Liver (tissue), 7 donors: ENCODE measurements at regions not wholly inside any gene's neighbourhood (a gene's known extent, or its start where the extent isn't known, plus 50 kb on each side); places are given as distances from the start of the nearest gene placed in this dataset.
"Not testable (repeated sequence)": the region's sequence is repeated elsewhere in the genome, so short reads cannot be mapped to it uniquely, and the experiment has no call there.

Source experiments
- DNase-seq: peaks from one replicate; pipeline ENCODE4 v3.0.0-alpha.2; 2017; ENCODE audit warnings: low spot score
- H3K27ac ChIP-seq, 2 donors: one replicate each; pipeline ENCODE4 v1.7.0; 2013; ENCODE audit warnings: inconsistent platforms in 2 of 2, low read length in 2 of 2, control low read depth in 1 of 2, low read depth in 1 of 2, mild to moderate bottlenecking in 1 of 2
- H3K27me3 ChIP-seq, 4 donors: one replicate each; pipeline versions ENCODE4 v1.6.1 to v1.7.0; 2013; ENCODE audit warnings: low read length in 3 of 4, inconsistent platforms in 1 of 4, mild to moderate bottlenecking in 1 of 4, moderate library complexity in 1 of 4; ENCODE audit not compliant: control insufficient read depth in 4 of 4, insufficient read depth in 4 of 4
- H3K36me3 ChIP-seq, 4 donors: one replicate each; pipeline versions ENCODE4 v1.6.1 to v1.7.0; 2013; ENCODE audit warnings: low read length in 3 of 4, mild to moderate bottlenecking in 3 of 4, low read depth in 1 of 4, moderate library complexity in 1 of 4; ENCODE audit not compliant: control insufficient read depth in 4 of 4, insufficient read depth in 3 of 4
- H3K4me1 ChIP-seq, 4 donors: one replicate each; pipeline versions ENCODE4 v1.6.1 to v1.7.0; 2013; ENCODE audit warnings: low read length in 3 of 4, mild to moderate bottlenecking in 3 of 4, moderate library complexity in 1 of 4; ENCODE audit not compliant: control insufficient read depth in 4 of 4, insufficient read depth in 4 of 4
- H3K4me3 ChIP-seq, 3 donors: one replicate each; pipeline versions ENCODE4 v1.6.1 to v1.7.0; 2013; ENCODE audit warnings: low read length in 3 of 3, control low read depth in 1 of 3, low read depth in 1 of 3, mild to moderate bottlenecking in 1 of 3
- H3K9ac ChIP-seq, 2 donors: one replicate each; pipeline ENCODE4 v1.7.0; 2013; ENCODE audit warnings: low read length in 2 of 2, mild to moderate bottlenecking in 2 of 2, moderate library complexity in 2 of 2, control low read depth in 1 of 2, low read depth in 1 of 2
- H3K9me3 ChIP-seq, 4 donors: one replicate each; pipeline versions ENCODE4 v1.6.1 to v1.7.0; 2013; ENCODE audit warnings: low read length in 3 of 4; ENCODE audit not compliant: control insufficient read depth in 4 of 4
- FOXA1 ChIP-seq: IDR thresholded peaks from 2 replicates; pipeline ENCODE4 v1.6.1; 2016; ENCODE audit warnings: antibody characterized with exemption
- FOXA2 ChIP-seq: IDR thresholded peaks from 2 replicates; pipeline ENCODE4 v1.6.1; 2016; ENCODE audit warnings: antibody characterized with exemption
- GABPA ChIP-seq, 2 donors: IDR thresholded peaks in 1 of 2; conservative IDR thresholded peaks in 1 of 2; 2 replicates each; pipeline ENCODE4 v1.6.1; 2016; ENCODE audit warnings: antibody characterized with exemption in 2 of 2, mild to moderate bottlenecking in 1 of 2, moderate library complexity in 1 of 2
- HNF4A ChIP-seq, 2 donors: conservative IDR thresholded peaks; 2 replicates each; pipeline ENCODE4 v1.6.1; 2016; ENCODE audit warnings: antibody characterized with exemption in 2 of 2, mild to moderate bottlenecking in 2 of 2
- HNF4G ChIP-seq: IDR thresholded peaks from 2 replicates; pipeline ENCODE4 v1.6.1; 2016; ENCODE audit warnings: antibody characterized with exemption
- JUND ChIP-seq, 2 donors: IDR thresholded peaks; 2 replicates each; pipeline ENCODE4 v1.6.1; 2016; ENCODE audit warnings: antibody characterized with exemption in 2 of 2
- NR2F2 ChIP-seq: IDR thresholded peaks from 2 replicates; pipeline ENCODE4 v1.6.1; 2016; ENCODE audit warnings: antibody characterized with exemption
- RAD21 ChIP-seq, 2 donors: IDR thresholded peaks; 2 replicates each; pipeline ENCODE4 v1.6.1; 2016; ENCODE audit warnings: antibody characterized with exemption in 2 of 2, mild to moderate bottlenecking in 2 of 2
- RXRA ChIP-seq, 2 donors: IDR thresholded peaks; 2 replicates each; pipeline ENCODE4 v1.6.1; 2017 to 2018; ENCODE audit warnings: antibody characterized with exemption in 2 of 2, mild to moderate bottlenecking in 1 of 2
- SP1 ChIP-seq: IDR thresholded peaks from 2 replicates; pipeline ENCODE4 v1.6.1; 2018; ENCODE audit warnings: antibody characterized with exemption, mild to moderate bottlenecking
- TAF1 ChIP-seq: conservative IDR thresholded peaks from 2 replicates; pipeline ENCODE4 v1.6.1; 2016; ENCODE audit warnings: antibody characterized with exemption, mild to moderate bottlenecking
- YY1 ChIP-seq: IDR thresholded peaks from 2 replicates; pipeline ENCODE4 v1.6.1; 2016; ENCODE audit warnings: antibody characterized with exemption, mild to moderate bottlenecking
- WGBS: extraction: QIAGEN DNeasy Blood & Tissue Kit; methylation state at CpG from one replicate; pipeline ENCODE4 v1.1.7; 2013; 5-methylcytosine and 5-hydroxymethylcytosine counted together
- TF ChIP-seq, protein P1 (sequence below): IDR thresholded peaks from 2 replicates; pipeline ENCODE4 v1.6.1; 2016; ENCODE audit warnings: antibody characterized with exemption
- TF ChIP-seq, protein P2 (sequence below): IDR thresholded peaks from 2 replicates; pipeline ENCODE4 v1.6.1; 2016; ENCODE audit warnings: antibody characterized with exemption
- TF ChIP-seq, protein P3 (sequence below): IDR thresholded peaks from 2 replicates; pipeline ENCODE4 v1.6.1; 2016; ENCODE audit warnings: antibody characterized with exemption
- donor health status: healthy.
- donor health status: healthy.
- donor health status: healthy.
- donor health status: healthy.

DNA sequence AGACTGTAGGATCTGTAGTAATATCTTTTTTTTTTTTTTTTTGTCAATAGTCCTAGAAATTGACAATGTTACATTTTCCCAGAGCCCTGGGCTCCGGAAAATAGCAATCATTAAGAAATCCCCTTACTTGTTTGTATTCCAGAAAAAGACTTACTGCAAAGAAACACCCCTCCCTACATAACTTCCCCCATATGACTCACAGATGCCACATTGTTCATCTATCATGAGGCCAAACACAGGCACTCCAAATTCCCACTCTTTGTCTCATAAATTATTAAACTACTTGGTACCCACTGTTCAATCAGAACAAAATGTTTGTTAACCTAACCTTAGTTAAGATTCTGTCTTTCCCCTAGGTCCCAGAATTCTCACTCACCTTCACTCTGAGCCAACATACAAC lies 53.5 kb downstream of the TEX51 start:
- Histone ChIP-seq H3K36me3 (no peaks in the 10 kb centered on the region), H3K9me3 (no peaks in the 10 kb centered on the region), H3K4me1 (no peaks in the 10 kb centered on the region), H3K27me3 (no peaks in the 10 kb centered on the region), H3K4me3 (no peak overlapping the region), H3K9ac (no peak overlapping the region), H3K27ac (no peak overlapping the region)
- 84% methylated on average over 1 of the region's 1 CpG for WGBS
- no peak for TF ChIP-seq YY1
- TF ChIP-seq HNF4A (conservative IDR thresholded peaks at IDR 0.05): no peak
- TF ChIP-seq, protein P1, sequence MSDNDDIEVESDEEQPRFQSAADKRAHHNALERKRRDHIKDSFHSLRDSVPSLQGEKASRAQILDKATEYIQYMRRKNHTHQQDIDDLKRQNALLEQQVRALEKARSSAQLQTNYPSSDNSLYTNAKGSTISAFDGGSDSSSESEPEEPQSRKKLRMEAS: no peak
- TF ChIP-seq, protein P2, sequence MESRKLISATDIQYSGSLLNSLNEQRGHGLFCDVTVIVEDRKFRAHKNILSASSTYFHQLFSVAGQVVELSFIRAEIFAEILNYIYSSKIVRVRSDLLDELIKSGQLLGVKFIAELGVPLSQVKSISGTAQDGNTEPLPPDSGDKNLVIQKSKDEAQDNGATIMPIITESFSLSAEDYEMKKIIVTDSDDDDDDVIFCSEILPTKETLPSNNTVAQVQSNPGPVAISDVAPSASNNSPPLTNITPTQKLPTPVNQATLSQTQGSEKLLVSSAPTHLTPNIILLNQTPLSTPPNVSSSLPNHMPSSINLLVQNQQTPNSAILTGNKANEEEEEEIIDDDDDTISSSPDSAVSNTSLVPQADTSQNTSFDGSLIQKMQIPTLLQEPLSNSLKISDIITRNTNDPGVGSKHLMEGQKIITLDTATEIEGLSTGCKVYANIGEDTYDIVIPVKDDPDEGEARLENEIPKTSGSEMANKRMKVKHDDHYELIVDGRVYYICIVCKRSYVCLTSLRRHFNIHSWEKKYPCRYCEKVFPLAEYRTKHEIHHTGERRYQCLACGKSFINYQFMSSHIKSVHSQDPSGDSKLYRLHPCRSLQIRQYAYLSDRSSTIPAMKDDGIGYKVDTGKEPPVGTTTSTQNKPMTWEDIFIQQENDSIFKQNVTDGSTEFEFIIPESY: no peak
- TF ChIP-seq SP1: no peak
- no peak for DNase-seq

DNA sequence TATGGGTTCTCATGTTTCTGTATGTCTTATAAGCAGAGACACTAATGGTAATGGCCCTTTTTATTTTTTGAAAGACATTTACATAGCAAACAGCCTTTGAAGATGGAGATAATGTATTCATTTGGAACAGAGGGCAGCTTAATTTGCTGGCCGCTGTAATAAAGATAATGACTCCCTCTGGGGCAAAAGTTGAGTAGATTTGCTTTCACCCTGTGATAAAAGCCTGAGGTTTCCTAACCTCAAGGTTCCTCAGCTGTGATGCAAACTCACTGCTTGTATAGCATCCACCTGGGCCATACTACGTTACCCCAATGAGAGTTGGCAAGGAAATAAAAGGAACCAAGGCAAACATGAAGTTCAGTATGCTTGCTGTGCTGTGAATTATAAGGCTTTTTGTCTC lies 54.8 kb downstream of the TEX51 start:
- Histone ChIP-seq H3K4me3 (no peak overlapping the region), H3K36me3 (no peaks in the 10 kb centered on the region), H3K27ac (no peak overlapping the region), H3K4me1 (no peaks in the 10 kb centered on the region), H3K9ac (no peak overlapping the region), H3K27me3 (no peaks in the 10 kb centered on the region), H3K9me3 (no peaks in the 10 kb centered on the region)
- WGBS: 64% methylated on average over 2 of the region's 2 CpGs
- TF ChIP-seq GABPA (IDR thresholded peaks at IDR 0.05 in 1 of 2, conservative IDR thresholded peaks at IDR 0.05 in 1 of 2) (no peak), FOXA1 (no peak), YY1 (no peak), TAF1 (no peak), HNF4G (no peak), RAD21 (IDR thresholded peaks at IDR 0.05) (no peak), RXRA (IDR thresholded peaks at IDR 0.05) (no peak)
- TF ChIP-seq, protein P1: no peak
- TF ChIP-seq, protein P3, sequence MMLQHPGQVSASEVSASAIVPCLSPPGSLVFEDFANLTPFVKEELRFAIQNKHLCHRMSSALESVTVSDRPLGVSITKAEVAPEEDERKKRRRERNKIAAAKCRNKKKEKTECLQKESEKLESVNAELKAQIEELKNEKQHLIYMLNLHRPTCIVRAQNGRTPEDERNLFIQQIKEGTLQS: no peak
- TF ChIP-seq, protein P2: no peak
- no peak for DNase-seq

DNA sequence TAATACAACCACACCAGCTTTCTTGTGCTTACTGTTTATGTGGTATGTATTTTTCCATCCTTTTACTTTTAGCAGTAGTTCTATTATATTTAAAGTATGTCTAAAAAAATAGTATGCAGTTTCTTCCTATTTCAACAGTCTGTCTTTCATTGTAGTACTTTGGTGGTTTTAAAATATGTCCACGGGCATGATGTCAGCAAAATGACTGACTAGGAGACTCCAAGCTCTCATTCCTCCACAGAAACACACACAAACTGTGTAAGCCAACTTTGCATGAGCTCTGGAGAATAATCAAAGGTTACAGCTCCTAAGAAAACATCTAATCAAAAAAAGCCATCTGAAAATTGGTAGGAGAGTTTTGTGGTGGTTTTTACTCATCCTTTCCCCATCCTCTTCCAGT lies 56.1 kb downstream of the TEX51 start:
- H3K4me3 ChIP-seq: no peak overlapping the region
- 54% methylated on average over 1 of the region's 1 CpG for WGBS
- DNase-seq: no peak
- no peak overlapping the region for H3K9ac ChIP-seq
- TF ChIP-seq HNF4A (conservative IDR thresholded peaks at IDR 0.05) (no peak), TAF1 (no peak), NR2F2 (no peak), GABPA (IDR thresholded peaks at IDR 0.05 in 1 of 2, conservative IDR thresholded peaks at IDR 0.05 in 1 of 2) (no peak), HNF4G (no peak), JUND (IDR thresholded peaks at IDR 0.05) (no peak), RXRA (IDR thresholded peaks at IDR 0.05) (no peak), FOXA2 (no peak), FOXA1 (no peak)
- TF ChIP-seq, protein P3: no peak
- H3K27me3 ChIP-seq: no peaks in the 10 kb centered on the region
- no peak overlapping the region for H3K27ac ChIP-seq
- no peaks in the 10 kb centered on the region for H3K9me3 ChIP-seq
- no peaks in the 10 kb centered on the region for H3K36me3 ChIP-seq
- no peaks in the 10 kb centered on the region for H3K4me1 ChIP-seq

DNA sequence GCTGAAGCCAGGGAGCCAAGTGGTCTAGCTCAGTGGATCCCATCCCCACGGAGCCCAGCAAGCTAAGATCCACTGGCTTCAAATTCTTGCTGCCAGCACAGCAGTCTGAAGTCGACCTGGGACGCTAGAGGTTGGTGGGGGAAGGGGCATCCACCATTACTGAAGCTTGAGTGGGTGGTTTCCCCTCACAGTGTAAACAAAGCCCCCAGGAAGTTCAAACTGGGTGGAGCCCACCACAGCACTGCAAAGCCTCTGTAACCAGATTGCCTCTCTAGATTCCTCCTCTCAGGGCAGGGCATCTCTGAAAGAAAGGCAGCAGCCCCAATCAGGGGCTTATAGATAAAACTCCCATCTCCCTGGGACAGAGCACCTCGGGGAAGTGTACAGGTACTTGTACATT lies 58.1 kb downstream of the TEX51 start:
- not testable (repeated sequence) for H3K27me3 ChIP-seq, H3K27ac ChIP-seq, H3K36me3 ChIP-seq, H3K4me3 ChIP-seq, H3K9me3 ChIP-seq, H3K9ac ChIP-seq, H3K4me1 ChIP-seq, DNase-seq
- WGBS: 44% methylated on average over 4 of the region's 4 CpGs
